A549 (cell line): ENCODE measurements at regions not wholly inside any gene's neighbourhood (a gene's known extent, or its start where the extent isn't known, plus 50 kb on each side); places are given as distances from the start of the nearest gene placed in this dataset.

Experiments
- ATAC-seq, 2 experiments: fragments of 200-7000 bp in 1 of 2; fragments of >200 bp in 1 of 2; cut with Nextera tagmentation in 1 of 2; cut with Tn5 transposase in 1 of 2; 3 replicates each; pipeline versions ENCODE4 v1.8.0 to v1.9.1; 2018 to 2020; ENCODE audit warnings: mild to moderate bottlenecking in 1 of 2, moderate library complexity in 1 of 2
- CTCF ChIA-PET: fragments of 300-600 bp; sonication (Branson Sonifier 250); formaldehyde crosslinking; extraction: SDS; loops from one replicate; lab custom pipeline; 2021; ENCODE audit warnings: antibody characterized with exemption, inconsistent platforms; lab: Yijun Ruan, JAX
- POLR2A ChIA-PET: fragments of 350-600 bp; formaldehyde crosslinking; extraction: SDS; loops from one replicate; lab custom pipeline; 2021; ENCODE audit warnings: antibody characterized with exemption, inconsistent platforms; lab: Yijun Ruan, JAX
- DNase-seq, 2 experiments: peaks; one replicate each; pipeline versions ENCODE4 v3.0.0 to v3.0.0-alpha.2; 2011 to 2016; ENCODE audit warnings: low read depth in 1 of 2, low spot score in 1 of 2
- FAIRE-seq: peaks from 2 replicates; lab custom pipeline; 2011; peaks lifted over from hg19 to GRCh38; lab: Jason Lieb, UNC
- H3K27ac ChIP-seq, 2 experiments: fragments of >200 bp; sonication (Bioruptor Twin); formaldehyde crosslinking; 3 replicates each; pipeline ENCODE4 v1.5.1; 2016 to 2017
- H3K4me1 ChIP-seq: fragments of >200 bp; sonication (Bioruptor Twin); formaldehyde crosslinking; 3 replicates; pipeline ENCODE4 v1.6.1; 2016
- H3K4me2 ChIP-seq: fragments of >200 bp; sonication (Bioruptor Twin); formaldehyde crosslinking; 3 replicates; pipeline ENCODE4 v1.6.1; 2016
- H3K4me3 ChIP-seq: fragments of >200 bp; sonication (Bioruptor Twin); formaldehyde crosslinking; 3 replicates; pipeline ENCODE4 v1.5.1; 2016
- H3K9me3 ChIP-seq: fragments of >200 bp; sonication (Bioruptor Twin); formaldehyde crosslinking; 3 replicates; pipeline ENCODE4 v1.6.1; 2016
- CBX8 ChIP-seq: fragments of 200-600 bp; sonication (generic); IDR thresholded peaks from 2 replicates; pipeline ENCODE4 v1.6.1; 2016
- CHD2 ChIP-seq: fragments of 150-350 bp; IDR thresholded peaks from 2 replicates; pipeline ENCODE4 v1.6.1; 2014; ENCODE audit warnings: low read length; ENCODE audit not compliant: partially characterized antibody
- EHF ChIP-seq: fragments of 250-450 bp; sonication (Bioruptor Pico); IDR thresholded peaks from 2 replicates; pipeline ENCODE4 v1.5.0; 2020; ENCODE audit warnings: mild to moderate bottlenecking
- FOSB ChIP-seq: fragments of 250-450 bp; sonication (Bioruptor Pico); IDR thresholded peaks from 2 replicates; pipeline ENCODE4 v1.5.0; 2020; ENCODE audit warnings: mild to moderate bottlenecking, moderate library complexity
- FOXS1 ChIP-seq: fragments of 250-450 bp; sonication (Bioruptor Pico); IDR thresholded peaks from 2 replicates; pipeline ENCODE4 v1.5.0; 2020; ENCODE audit warnings: mild to moderate bottlenecking, moderate library complexity
- HDAC2 ChIP-seq: fragments of 200-600 bp; sonication (generic); IDR thresholded peaks from 2 replicates; pipeline ENCODE4 v1.6.1; 2016
- HEYL ChIP-seq: fragments of 250-450 bp; sonication (Bioruptor Pico); IDR thresholded peaks from 2 replicates; pipeline ENCODE4 v1.8.0; 2021; ENCODE audit warnings: mild to moderate bottlenecking, moderate library complexity
- HOXA7 ChIP-seq: fragments of 250-450 bp; sonication (Bioruptor Pico); IDR thresholded peaks from 2 replicates; pipeline ENCODE4 v1.5.0; 2020; ENCODE audit warnings: mild to moderate bottlenecking, moderate library complexity
- HOXB13 ChIP-seq: fragments of 250-450 bp; sonication (Bioruptor Pico); IDR thresholded peaks from 2 replicates; pipeline ENCODE4 v1.5.0; 2020; ENCODE audit warnings: low read depth, mild to moderate bottlenecking, moderate library complexity
- JUNB ChIP-seq: fragments of >200 bp; sonication (Bioruptor Twin); formaldehyde crosslinking; IDR thresholded peaks from 2 replicates; pipeline ENCODE4 v1.6.1; 2016
- MAFK ChIP-seq: fragments of 450-650 bp; IDR thresholded peaks from 2 replicates; pipeline ENCODE4 v1.6.1; 2014; ENCODE audit not compliant: partially characterized antibody
- MAZ ChIP-seq: fragments of 150-350 bp; IDR thresholded peaks from 2 replicates; pipeline ENCODE4 v1.6.1; 2014; ENCODE audit warnings: antibody characterized with exemption, low read depth, low read length, borderline replicate concordance
- MYC ChIP-seq: IDR thresholded peaks from 2 replicates; pipeline ENCODE4 v1.6.1; 2012; ENCODE audit warnings: mild to moderate bottlenecking, inconsistent platforms, low read length, improper control_type of control experiment, borderline replicate concordance
- NR3C1 ChIP-seq: fragments of >200 bp; sonication (Bioruptor Twin); formaldehyde crosslinking; IDR thresholded peaks from 3 replicates; pipeline ENCODE4 v1.6.1; 2017
- POLR2A ChIP-seq: IDR thresholded peaks from 2 replicates; pipeline ENCODE4 v1.6.1; 2012; ENCODE audit warnings: mild to moderate bottlenecking, low read length
- POLR2AphosphoS2 ChIP-seq: conservative IDR thresholded peaks from 2 replicates; pipeline ENCODE4 v1.6.1; 2012; ENCODE audit warnings: low read length, improper control_type of control experiment, inconsistent platforms
- RAD21 ChIP-seq, 2 experiments: fragments of >200 bp in 1 of 2; sonication (Bioruptor Twin) in 1 of 2; formaldehyde crosslinking in 1 of 2; IDR thresholded peaks in 1 of 2; conservative IDR thresholded peaks in 1 of 2; 2 replicates in 1 of 2; 3 replicates in 1 of 2; pipeline ENCODE4 v1.6.1; 2012 to 2018; ENCODE audit warnings: inconsistent platforms in 1 of 2
- RCOR1 ChIP-seq: fragments of 150-350 bp; IDR thresholded peaks from 2 replicates; pipeline ENCODE4 v1.6.1; 2014; ENCODE audit warnings: antibody characterized with exemption, low read length, low read depth
- RNF2 ChIP-seq: fragments of 200-600 bp; sonication (generic); IDR thresholded peaks from 2 replicates; pipeline ENCODE4 v1.6.1; 2016; ENCODE audit warnings: low read depth, mild to moderate bottlenecking, antibody characterized with exemption, moderate library complexity, borderline replicate concordance
- SMC3 ChIP-seq: fragments of >200 bp; sonication (Bioruptor Twin); formaldehyde crosslinking; IDR thresholded peaks from 3 replicates; pipeline ENCODE4 v1.6.1; 2018; ENCODE audit warnings: inconsistent platforms
- SREBF2 ChIP-seq: fragments of 450-650 bp; IDR thresholded peaks from 2 replicates; pipeline ENCODE4 v1.6.1; 2014; ENCODE audit warnings: mild to moderate bottlenecking, moderate library complexity
- TP53 ChIP-seq: fragments of 250-450 bp; sonication (Bioruptor Pico); IDR thresholded peaks from 2 replicates; pipeline ENCODE4 v1.5.0; 2021; ENCODE audit warnings: mild to moderate bottlenecking, moderate library complexity
- ZFP36 ChIP-seq: fragments of 450-650 bp; IDR thresholded peaks from 2 replicates; pipeline ENCODE4 v1.6.1; 2014; ENCODE audit warnings: borderline replicate concordance; ENCODE audit not compliant: partially characterized antibody
- ZSCAN20 ChIP-seq: fragments of 250-450 bp; sonication (Bioruptor Pico); IDR thresholded peaks from 2 replicates; pipeline ENCODE4 v1.8.0; 2022; ENCODE audit warnings: mild to moderate bottlenecking, moderate library complexity
- WGBS: methylation state at CpG from one replicate; pipeline ENCODE4 v1.1.6; 2017; ENCODE audit errors: missing lambda C conversion rate; 5-methylcytosine and 5-hydroxymethylcytosine counted together
- TF ChIP-seq, protein P1 (sequence below): fragments of 200-600 bp; sonication (generic); IDR thresholded peaks from 2 replicates; pipeline ENCODE4 v1.6.1; 2016; ENCODE audit warnings: antibody characterized with exemption, mild to moderate bottlenecking, moderate library complexity
- TF ChIP-seq, protein P2 (sequence below): IDR thresholded peaks from 2 replicates; pipeline ENCODE4 v1.6.1; 2012; ENCODE audit warnings: low read depth, borderline replicate concordance
- TF ChIP-seq, protein P3 (sequence below): IDR thresholded peaks from 2 replicates; pipeline ENCODE4 v1.6.1; 2012
- TF ChIP-seq, protein P4 (sequence below): IDR thresholded peaks from 2 replicates; pipeline ENCODE4 v1.6.1; 2012
- TF ChIP-seq, protein P5 (sequence below): fragments of >200 bp; sonication (Bioruptor Twin); formaldehyde crosslinking; IDR thresholded peaks from 3 replicates; pipeline ENCODE4 v1.6.1; 2016

DNA sequence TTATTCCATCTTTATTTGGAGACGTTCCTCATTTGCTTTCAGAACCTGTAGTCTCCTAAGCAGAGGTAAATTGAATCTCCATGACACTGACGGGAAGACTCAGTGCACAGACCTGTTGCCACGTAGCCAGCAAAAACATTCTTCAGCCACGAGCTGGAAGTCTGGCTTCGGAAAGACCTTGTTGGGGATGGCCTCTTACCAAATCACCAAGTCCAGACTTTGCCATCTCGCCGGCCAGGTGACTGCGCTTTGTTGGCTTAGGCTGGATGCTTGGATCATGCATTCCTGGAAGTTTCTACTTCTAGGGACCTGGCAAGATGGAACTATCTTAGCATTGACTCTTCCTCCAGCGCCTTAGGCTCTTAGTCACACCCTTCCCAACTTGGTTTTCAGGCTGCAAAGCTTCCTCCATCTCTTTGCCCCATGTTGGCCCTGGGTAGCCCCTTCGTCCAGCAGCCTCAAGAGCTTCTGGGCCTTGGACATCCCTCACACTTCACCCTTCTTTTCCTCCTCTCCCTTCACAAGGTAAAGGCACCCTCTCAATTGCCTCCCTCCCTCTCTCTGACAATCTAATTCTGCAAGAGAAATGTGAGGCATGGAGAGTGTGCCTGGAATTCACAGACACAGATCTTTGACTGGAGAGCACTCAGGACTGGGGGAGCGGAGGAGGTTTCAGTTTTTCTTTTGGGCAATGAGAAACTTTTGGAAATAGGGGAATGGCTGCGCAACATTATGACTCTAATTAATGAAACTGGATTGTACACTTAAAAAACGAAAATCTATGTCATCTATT lies 451.9 kb upstream of the MKI67 start:
- no peaks in the 10 kb centered on the region for H3K4me1 ChIP-seq
- no peak overlapping the region for H3K4me3 ChIP-seq
- FAIRE-seq (no peak), ATAC-seq (no peak), DNase-seq (no peak)
- TF ChIP-seq SMC3 (no peak), HEYL (CRISPR knock-in tag) (no peak), CHD2 (no peak), MAFK (no peak), RNF2 (no peak), ZSCAN20 (CRISPR knock-in tag) (no peak), ZFP36 (no peak), TP53 (no peak)
- TF ChIP-seq, all 56 proteins: peak for 0
- H3K4me2 ChIP-seq = no peak overlapping the region
- ChIA-PET POLR2A (no interaction called here), CTCF (no interaction called here)
- H3K9me3 ChIP-seq = no peaks in the 10 kb centered on the region
- WGBS = 31% methylated on average over 13 of the region's 13 CpGs
- H3K27ac ChIP-seq = no peak overlapping the region

DNA sequence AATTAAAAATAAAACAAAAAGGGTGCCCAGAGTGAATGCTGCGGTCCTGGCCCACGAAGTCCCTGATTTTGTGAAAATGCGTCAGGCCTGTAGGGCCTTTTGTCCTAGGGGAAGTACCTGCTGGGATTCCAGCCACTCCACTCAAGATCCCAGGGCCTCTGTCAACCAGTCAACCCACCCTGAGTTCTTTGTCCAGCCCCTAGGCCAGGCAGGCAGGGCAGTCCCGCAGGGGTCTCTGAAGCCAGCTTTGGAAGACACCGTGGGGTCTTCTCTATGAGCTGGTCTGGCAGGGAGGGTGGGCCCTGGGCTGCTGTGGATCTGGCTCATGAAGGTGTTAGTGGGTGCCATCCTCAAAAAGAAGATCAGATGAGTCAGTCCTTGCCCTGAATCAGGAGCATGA lies 452.5 kb upstream of the MKI67 start:
- DNase-seq (no peak), FAIRE-seq (no peak), ATAC-seq (no peak)
- Histone ChIP-seq H3K4me2 (no peak overlapping the region), H3K4me1 (no peaks in the 10 kb centered on the region), H3K4me3 (no peak overlapping the region), H3K9me3 (no peaks in the 10 kb centered on the region), H3K27ac (no peak overlapping the region)
- CTCF ChIA-PET = no interaction called here
- no peak for TF ChIP-seq NR3C1
- TF ChIP-seq HOXB13 (CRISPR knock-in tag) = no peak
- no peak for TF ChIP-seq JUNB
- TF ChIP-seq MYC = no peak
- no peak for TF ChIP-seq POLR2AphosphoS2
- TF ChIP-seq FOSB (CRISPR knock-in tag) = no peak
- no peak for TF ChIP-seq FOXS1 (CRISPR knock-in tag)
- TF ChIP-seq ZSCAN20 (CRISPR knock-in tag) = no peak
- TF ChIP-seq SREBF2 = no peak
- TF ChIP-seq POLR2A = no peak
- TF ChIP-seq, protein P1, sequence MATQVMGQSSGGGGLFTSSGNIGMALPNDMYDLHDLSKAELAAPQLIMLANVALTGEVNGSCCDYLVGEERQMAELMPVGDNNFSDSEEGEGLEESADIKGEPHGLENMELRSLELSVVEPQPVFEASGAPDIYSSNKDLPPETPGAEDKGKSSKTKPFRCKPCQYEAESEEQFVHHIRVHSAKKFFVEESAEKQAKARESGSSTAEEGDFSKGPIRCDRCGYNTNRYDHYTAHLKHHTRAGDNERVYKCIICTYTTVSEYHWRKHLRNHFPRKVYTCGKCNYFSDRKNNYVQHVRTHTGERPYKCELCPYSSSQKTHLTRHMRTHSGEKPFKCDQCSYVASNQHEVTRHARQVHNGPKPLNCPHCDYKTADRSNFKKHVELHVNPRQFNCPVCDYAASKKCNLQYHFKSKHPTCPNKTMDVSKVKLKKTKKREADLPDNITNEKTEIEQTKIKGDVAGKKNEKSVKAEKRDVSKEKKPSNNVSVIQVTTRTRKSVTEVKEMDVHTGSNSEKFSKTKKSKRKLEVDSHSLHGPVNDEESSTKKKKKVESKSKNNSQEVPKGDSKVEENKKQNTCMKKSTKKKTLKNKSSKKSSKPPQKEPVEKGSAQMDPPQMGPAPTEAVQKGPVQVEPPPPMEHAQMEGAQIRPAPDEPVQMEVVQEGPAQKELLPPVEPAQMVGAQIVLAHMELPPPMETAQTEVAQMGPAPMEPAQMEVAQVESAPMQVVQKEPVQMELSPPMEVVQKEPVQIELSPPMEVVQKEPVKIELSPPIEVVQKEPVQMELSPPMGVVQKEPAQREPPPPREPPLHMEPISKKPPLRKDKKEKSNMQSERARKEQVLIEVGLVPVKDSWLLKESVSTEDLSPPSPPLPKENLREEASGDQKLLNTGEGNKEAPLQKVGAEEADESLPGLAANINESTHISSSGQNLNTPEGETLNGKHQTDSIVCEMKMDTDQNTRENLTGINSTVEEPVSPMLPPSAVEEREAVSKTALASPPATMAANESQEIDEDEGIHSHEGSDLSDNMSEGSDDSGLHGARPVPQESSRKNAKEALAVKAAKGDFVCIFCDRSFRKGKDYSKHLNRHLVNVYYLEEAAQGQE = no peak
- TF ChIP-seq SMC3 = no peak
- no peak for TF ChIP-seq RCOR1
- TF ChIP-seq HDAC2 = no peak
- POLR2A ChIA-PET = no interaction called here
- WGBS = 60% methylated on average over 3 of the region's 5 CpGs

GRCh38 chr10:128579280-128579865 lies 453.1 kb upstream of the MKI67 start:
- ATAC-seq (no peak), DNase-seq (no peak), FAIRE-seq (no peak)
- Histone ChIP-seq H3K4me2 (no peak overlapping the region), H3K27ac (no peak overlapping the region), H3K4me1 (no peaks in the 10 kb centered on the region), H3K9me3 (no peaks in the 10 kb centered on the region), H3K4me3 (no peak overlapping the region)
- 33% methylated on average over 8 of the region's 8 CpGs for WGBS
- POLR2A ChIA-PET = no interaction called here
- CTCF ChIA-PET = no interaction called here
- TF ChIP-seq RCOR1 (no peak), NR3C1 (no peak), RAD21 (conservative IDR thresholded peaks at IDR 0.05 in 1 of 2, IDR thresholded peaks at IDR 0.05 in 1 of 2) (no peak), CBX8 (no peak), HOXB13 (CRISPR knock-in tag) (no peak), JUNB (no peak), EHF (no peak), MAZ (no peak), HOXA7 (CRISPR knock-in tag) (no peak), POLR2AphosphoS2 (no peak)
- TF ChIP-seq, protein P2, sequence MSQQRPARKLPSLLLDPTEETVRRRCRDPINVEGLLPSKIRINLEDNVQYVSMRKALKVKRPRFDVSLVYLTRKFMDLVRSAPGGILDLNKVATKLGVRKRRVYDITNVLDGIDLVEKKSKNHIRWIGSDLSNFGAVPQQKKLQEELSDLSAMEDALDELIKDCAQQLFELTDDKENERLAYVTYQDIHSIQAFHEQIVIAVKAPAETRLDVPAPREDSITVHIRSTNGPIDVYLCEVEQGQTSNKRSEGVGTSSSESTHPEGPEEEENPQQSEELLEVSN = no peak
- TF ChIP-seq, protein P3, sequence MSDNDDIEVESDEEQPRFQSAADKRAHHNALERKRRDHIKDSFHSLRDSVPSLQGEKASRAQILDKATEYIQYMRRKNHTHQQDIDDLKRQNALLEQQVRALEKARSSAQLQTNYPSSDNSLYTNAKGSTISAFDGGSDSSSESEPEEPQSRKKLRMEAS = no peak
- TF ChIP-seq, protein P4, sequence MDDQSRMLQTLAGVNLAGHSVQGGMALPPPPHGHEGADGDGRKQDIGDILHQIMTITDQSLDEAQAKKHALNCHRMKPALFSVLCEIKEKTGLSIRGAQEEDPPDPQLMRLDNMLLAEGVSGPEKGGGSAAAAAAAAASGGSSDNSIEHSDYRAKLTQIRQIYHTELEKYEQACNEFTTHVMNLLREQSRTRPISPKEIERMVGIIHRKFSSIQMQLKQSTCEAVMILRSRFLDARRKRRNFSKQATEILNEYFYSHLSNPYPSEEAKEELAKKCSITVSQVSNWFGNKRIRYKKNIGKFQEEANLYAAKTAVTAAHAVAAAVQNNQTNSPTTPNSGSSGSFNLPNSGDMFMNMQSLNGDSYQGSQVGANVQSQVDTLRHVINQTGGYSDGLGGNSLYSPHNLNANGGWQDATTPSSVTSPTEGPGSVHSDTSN = no peak
- TF ChIP-seq, protein P5, sequence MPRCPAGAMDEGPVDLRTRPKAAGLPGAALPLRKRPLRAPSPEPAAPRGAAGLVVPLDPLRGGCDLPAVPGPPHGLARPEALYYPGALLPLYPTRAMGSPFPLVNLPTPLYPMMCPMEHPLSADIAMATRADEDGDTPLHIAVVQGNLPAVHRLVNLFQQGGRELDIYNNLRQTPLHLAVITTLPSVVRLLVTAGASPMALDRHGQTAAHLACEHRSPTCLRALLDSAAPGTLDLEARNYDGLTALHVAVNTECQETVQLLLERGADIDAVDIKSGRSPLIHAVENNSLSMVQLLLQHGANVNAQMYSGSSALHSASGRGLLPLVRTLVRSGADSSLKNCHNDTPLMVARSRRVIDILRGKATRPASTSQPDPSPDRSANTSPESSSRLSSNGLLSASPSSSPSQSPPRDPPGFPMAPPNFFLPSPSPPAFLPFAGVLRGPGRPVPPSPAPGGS = no peak
